ENCODE measurements at regions not wholly inside any gene's neighbourhood (a gene's known extent, or its start where the extent isn't known, plus 50 kb on each side); places are given as distances from the start of the nearest gene placed in this dataset.

- DNase-seq (ENCODE audit: extremely low read depth in 1 of 2, low read depth in 1 of 2) = no peak
Measured at GRCh38 chr13:44627441-44627840, 51.3 kb upstream of the TSC22D1 start.

- DNase-seq (ENCODE audit: extremely low read depth in 1 of 2, low read depth in 1 of 2) = no peak
Measured at GRCh38 chr13:44626176-44626575, 50.0 kb upstream of the TSC22D1 start.
